ENCODE measurements at regions not wholly inside any gene's neighbourhood (a gene's known extent, or its start where the extent isn't known, plus 50 kb on each side); places are given as distances from the start of the nearest gene placed in this dataset.

GRCh38 chr11:92626624-92627023, 342.8 kb upstream of the MTNR1B start:
- DNase-seq, result no peak

GRCh38 chr11:92627615-92628256, 341.7 kb upstream of the MTNR1B start:
- DNase-seq, result no peak

- DNase-seq, result no peak
These were observed 340.8 kb upstream of the MTNR1B start for GRCh38 chr11:92628401-92629292.

GRCh38 chr11:92632495-92632894, 337.0 kb upstream of the MTNR1B start:
- no peak for DNase-seq

GRCh38 chr11:92633820-92634219, 335.6 kb upstream of the MTNR1B start:
- DNase-seq, result no peak

GRCh38 chr11:92636543-92637188, 332.8 kb upstream of the MTNR1B start:
- DNase-seq, result no peak

GRCh38 chr11:92638678-92639077, 330.8 kb upstream of the MTNR1B start:
- no peak for DNase-seq

- DNase-seq, result no peak
These were observed 327.1 kb upstream of the MTNR1B start for GRCh38 chr11:92642177-92642931.

- no peak for DNase-seq
These were observed 325.6 kb upstream of the MTNR1B start for GRCh38 chr11:92643827-92644226.

- DNase-seq, result no peak
These were observed 324.6 kb upstream of the MTNR1B start for GRCh38 chr11:92644595-92645445.

- no peak for DNase-seq
These were observed 318.3 kb upstream of the MTNR1B start for GRCh38 chr11:92651159-92651558.

GRCh38 chr11:92653454-92653853, 316.0 kb upstream of the MTNR1B start:
- DNase-seq, result no peak

- DNase-seq, result no peak
These were observed 312.7 kb upstream of the MTNR1B start for GRCh38 chr11:92656783-92657182.

GRCh38 chr11:92657226-92657625, 312.2 kb upstream of the MTNR1B start:
- no peak for DNase-seq

GRCh38 chr11:92658733-92659132, 310.7 kb upstream of the MTNR1B start:
- DNase-seq, result no peak

GRCh38 chr11:92659793-92660192, 309.7 kb upstream of the MTNR1B start:
- no peak for DNase-seq

GRCh38 chr11:92662601-92663360, 306.7 kb upstream of the MTNR1B start:
- no peak for DNase-seq

- DNase-seq, result no peak
These were observed 305.9 kb upstream of the MTNR1B start for GRCh38 chr11:92663539-92663938.

- DNase-seq, result peak; percentile 16
These were observed 301.8 kb upstream of the MTNR1B start for GRCh38 chr11:92667486-92668152.

GRCh38 chr11:92670308-92670890, 299.1 kb upstream of the MTNR1B start:
- DNase-seq, result no peak

Measured in SHP77 treated with DMSO at 0.1 percent for 48 hours (cell line).